ENCODE measurements at regions not wholly inside any gene's neighbourhood (a gene's known extent, or its start where the extent isn't known, plus 50 kb on each side); places are given as distances from the start of the nearest gene placed in this dataset.

- TF ChIP-seq CTCF (IDR thresholded peaks at IDR 0.05; ENCODE audit: insufficient read depth, low read depth, low read length): no peak
- TF ChIP-seq EZH2 (IDR thresholded peaks at IDR 0.05; ENCODE audit: insufficient read depth, low read length): no peak
These were observed 72.4 kb downstream of the KLF5 start for GRCh38 chr13:73131247-73131646.
